GM04504 (cell line): ENCODE measurements at regions not wholly inside any gene's neighbourhood (a gene's known extent, or its start where the extent isn't known, plus 50 kb on each side); places are given as distances from the start of the nearest gene placed in this dataset.
"Not testable (repeated sequence)": the region's sequence is repeated elsewhere in the genome, so short reads cannot be mapped to it uniquely, and the experiment has no call there.

Experiments used
- DNase-seq: peaks from one replicate; pipeline ENCODE4 v3.0.0-alpha.2; 2012; ENCODE audit warnings: low read depth

- no peak for DNase-seq
These were observed 296.8 kb downstream of the PREX1 start for GRCh38 chr20:48530957-48531356.

- no peak for DNase-seq
These were observed 299.5 kb downstream of the PREX1 start for GRCh38 chr20:48528346-48528745.

- DNase-seq: no peak
These were observed 300.0 kb downstream of the PREX1 start for GRCh38 chr20:48527771-48528170.

DNA sequence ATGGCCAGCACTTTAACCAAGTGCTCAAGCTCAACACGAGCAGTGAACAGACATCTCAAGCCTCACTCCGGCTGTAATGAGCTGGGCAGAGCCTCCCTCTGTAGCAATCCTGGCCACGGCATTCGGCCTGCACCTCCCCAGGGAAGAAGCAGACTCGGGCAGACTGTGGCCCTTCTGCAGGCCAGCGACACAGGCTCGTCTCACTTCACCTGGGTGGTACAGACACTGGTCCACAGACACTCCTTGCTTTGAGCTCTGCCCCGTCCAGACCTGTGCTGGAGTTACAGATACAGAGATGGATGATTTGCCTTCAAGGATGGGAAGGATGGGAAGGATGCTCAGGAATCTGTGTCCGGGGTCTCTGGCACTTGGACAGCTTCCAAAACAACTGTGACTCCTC lies 300.9 kb downstream of the PREX1 start:
- DNase-seq: no peak

- DNase-seq: no peak
These were observed 302.4 kb downstream of the PREX1 start for GRCh38 chr20:48525400-48525799.

GRCh38 chr20:48524582-48524981 lies 303.2 kb downstream of the PREX1 start:
- no peak for DNase-seq

DNA sequence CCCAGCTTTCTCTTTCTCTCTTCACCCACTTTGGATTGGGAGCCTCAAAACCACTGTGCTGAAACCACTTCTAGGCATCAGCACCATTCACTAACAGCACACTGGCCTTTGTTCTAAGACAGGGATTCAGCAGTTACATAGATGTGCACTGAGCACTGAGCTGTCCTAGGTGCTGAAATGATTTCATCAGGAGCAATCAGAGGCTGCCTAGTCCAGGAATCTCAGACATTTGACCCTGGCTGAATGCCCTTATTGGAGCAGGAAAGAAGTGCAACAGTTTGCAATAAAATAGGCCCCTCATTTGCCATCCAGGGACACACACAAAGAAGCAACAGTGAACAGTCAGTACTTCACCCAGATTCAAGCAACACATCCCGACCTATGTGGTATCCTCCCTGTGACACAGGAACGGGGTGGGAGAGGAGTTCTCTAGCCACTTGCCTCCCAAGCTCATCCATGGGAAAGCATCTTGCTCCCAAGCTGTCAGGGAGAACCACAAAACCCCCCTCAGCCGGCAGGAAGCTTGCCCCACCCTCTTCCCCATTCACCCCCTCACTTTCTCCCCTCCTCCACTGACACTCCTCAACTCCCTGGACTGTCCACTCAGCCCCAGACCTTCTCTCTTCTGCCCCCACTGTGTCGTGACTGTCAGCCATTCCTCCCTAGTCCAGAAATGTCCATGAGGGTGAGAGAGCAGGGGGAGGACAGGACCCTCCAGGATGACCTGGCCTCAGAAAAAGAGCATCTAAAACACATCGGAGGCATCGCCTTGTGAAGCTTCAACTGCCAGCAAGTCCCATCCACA lies 304.4 kb downstream of the PREX1 start:
- peak; percentile 44 for DNase-seq

DNA sequence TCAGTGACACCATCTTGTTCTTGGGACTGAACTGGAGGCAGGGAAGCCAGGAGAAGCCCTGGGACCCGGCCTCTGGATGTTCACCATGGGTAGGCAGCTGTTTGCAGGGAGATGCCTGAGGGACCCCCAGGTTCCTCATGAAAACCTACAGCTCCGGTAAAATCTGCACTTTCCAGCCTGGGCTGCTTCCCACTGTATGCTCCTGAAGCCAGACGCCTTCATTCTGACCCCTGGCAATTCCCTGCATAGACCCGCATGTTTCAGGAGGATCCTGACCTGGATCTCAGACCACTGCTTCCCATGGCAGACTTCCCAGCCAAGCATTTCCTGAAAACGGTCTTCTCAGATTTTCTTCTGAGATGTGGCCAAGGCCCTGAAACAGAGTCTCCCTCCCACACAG lies 306.7 kb downstream of the PREX1 start:
- DNase-seq: no peak

DNA sequence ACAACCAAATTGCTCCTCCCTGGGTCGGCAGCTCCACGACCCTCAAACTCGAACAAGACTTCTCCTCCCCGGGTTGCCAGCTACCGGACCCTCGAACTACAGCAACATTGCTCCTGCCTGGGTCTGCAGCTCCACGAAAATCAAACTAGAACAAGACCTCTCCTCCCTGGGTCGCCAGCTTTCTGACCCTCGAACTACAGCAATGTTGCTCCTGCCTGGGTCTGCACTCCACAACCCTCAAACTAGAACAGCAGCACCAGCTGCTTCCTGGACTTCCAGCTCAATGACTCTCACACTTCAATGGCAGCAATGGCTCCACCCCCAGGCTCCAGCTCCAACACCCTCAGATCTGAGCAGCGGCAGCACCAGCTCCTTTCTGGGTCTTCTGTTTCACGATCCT lies 311.6 kb downstream of the PREX1 start:
- DNase-seq: not testable (repeated sequence)

GRCh38 chr20:48514577-48514976 lies 313.2 kb downstream of the PREX1 start:
- DNase-seq: not testable (repeated sequence)

DNA sequence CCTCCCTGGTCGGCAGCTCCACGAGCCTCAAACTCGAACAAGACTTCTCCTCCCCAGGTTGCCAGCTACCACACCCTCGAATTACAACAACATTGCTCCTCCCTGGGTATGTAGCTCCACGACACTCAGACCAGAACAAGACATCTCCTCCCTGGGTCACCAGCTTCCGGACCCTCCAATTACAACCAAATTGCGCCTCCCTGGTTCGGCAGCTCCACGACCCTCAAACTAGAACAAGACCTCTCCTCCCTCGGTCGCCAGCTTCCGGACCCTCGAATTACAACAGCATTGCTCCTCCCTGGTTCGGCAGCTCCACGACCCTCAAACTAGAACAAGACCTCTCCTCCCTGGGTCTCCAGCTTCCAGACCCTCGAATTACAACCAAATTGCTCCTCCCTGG lies 315.3 kb downstream of the PREX1 start:
- not testable (repeated sequence) for DNase-seq

- not testable (repeated sequence) for DNase-seq
These were observed 322.7 kb downstream of the PREX1 start for GRCh38 chr20:48505066-48505465.

- no peak for DNase-seq
These were observed 324.5 kb downstream of the PREX1 start for GRCh38 chr20:48503166-48503815.

- DNase-seq: no peak
These were observed 325.0 kb downstream of the PREX1 start for GRCh38 chr20:48502758-48503157.

DNA sequence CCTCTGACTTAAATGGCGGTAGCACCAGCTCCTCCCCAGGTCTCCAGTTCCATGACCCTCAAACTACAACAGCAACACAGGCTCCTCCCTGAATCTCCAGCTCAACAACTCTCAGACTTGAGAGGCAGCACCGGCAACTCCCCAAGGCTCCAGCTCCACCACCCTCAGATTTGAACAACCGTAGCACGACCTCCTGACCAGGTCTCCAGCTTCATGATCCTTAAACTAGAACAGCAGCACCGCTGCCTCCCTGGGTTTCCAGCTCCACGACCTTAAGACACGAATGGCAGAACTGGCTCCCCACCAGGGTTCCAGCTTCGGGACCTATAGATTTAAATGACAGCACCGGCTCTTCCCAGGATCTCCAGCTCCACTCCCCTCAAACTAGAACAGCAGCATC lies 325.8 kb downstream of the PREX1 start:
- DNase-seq: no peak

DNA sequence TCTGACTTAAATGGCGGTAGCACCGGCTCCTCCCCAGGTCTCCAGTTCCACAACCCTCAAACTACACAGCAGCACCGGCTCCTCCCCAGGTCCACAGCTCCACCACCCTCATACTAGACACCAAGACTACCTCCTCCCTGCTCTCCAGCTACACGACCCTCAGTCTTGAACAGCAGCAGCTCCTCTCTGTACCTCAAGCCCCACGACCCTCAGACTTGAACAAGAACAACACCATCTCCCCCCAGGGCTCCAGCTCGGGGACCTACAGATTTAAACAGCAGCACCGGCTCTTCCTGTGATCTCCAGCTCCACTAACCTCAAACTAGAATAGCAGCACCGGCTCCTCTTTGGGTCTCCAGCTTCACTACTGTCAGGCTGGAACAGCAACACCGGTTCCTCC lies 326.9 kb downstream of the PREX1 start:
- not testable (repeated sequence) for DNase-seq

DNA sequence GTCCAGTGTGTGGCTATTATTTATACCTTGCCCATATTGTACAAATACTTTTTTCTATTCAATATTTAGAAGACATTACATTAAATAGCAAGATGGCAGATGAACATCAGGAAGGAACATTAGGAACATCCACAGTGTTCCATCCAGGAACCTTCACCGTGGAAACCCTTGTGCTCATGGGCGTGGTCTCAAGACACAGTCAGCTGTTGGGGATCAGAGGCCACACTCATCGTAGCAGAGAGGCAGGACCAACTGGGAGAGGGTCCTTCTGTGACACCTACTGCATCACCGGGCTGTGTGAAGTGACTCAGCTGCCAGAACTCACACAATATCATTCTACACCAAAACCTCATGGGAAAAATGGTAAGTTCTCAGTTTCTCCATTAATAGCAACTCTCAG lies 328.9 kb downstream of the PREX1 start:
- DNase-seq: not testable (repeated sequence)

GRCh38 chr20:48498125-48498524 lies 329.7 kb downstream of the PREX1 start:
- DNase-seq: not testable (repeated sequence)

- no peak for DNase-seq
These were observed 333.8 kb downstream of the PREX1 start for GRCh38 chr20:48493966-48494365.

- DNase-seq: not testable (repeated sequence)
These were observed 334.5 kb downstream of the PREX1 start for GRCh38 chr20:48493331-48493730.

DNA sequence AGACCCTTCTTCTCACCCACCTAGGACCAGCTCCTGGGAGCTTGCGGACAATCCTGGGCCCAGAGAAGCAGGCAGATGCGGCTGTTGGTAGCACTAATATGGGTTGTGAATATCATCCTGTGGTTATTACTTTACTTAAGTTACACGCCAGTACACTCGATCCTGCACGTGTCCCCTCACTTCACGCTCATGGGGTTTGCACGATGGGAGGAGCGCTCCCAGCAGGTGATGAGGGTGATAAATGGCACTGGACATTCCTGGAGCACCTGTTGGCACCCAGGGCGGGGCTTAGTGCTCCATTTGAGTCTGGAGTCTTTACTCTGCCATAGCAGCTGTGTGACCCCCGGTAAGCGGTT lies 335.1 kb downstream of the PREX1 start:
- no peak for DNase-seq

DNA sequence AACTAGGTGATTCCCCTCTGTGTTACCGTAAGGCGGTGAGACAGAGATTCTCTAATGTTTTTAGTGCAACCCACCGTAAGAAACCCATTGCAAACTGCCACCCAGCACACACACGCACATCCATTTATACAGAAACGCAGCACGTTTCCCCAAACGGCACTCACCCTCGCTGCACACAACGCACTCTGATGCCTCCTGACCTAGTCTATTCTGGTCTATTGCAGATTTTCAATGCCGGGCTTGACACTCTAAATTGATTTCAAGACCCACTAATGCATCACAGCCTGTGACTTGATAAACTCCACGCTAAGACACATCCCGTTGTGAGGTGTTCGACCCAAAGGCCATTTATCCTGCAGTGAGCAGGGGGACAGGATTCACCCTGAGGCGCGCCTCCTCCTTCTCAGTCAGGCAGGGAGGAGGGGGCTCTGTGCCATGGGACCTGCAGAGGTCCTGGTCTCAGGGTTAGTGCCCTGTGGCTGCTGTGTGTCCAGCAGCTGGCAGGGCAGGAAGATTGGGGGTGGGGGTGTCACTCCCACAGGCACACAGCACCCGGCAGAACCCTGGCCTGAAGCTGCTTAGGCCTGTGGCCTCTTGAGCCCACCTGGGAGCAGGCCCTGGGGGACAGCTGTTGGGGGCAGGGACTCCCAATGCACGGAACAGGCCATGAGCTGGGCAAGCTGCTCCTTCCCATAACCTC lies 335.6 kb downstream of the PREX1 start:
- DNase-seq: no peak
